PC-3 (cell line): ENCODE measurements at regions not wholly inside any gene's neighbourhood (a gene's known extent, or its start where the extent isn't known, plus 50 kb on each side); places are given as distances from the start of the nearest gene placed in this dataset.
A peak's percentile ranks its signal among the peaks of the same experiment; 100 is the strongest.
"Not testable (repeated sequence)": the region's sequence is repeated elsewhere in the genome, so short reads cannot be mapped to it uniquely, and the experiment has no call there.

Source experiments
- ATAC-seq: fragments of 200-7000 bp; cut with Tn5 transposase; 2 replicates; pipeline ENCODE4 v1.9.1; 2020; ENCODE audit warnings: mild to moderate bottlenecking, moderate library complexity
- BruUV-seq: library from RNA; stranded (reverse); fragments of 400-500 nt; replicated peaks from 2 replicates; lab custom pipeline; 2021; lab: Mats Ljungman, UMichigan
- CTCF ChIA-PET: fragments of 300-600 bp; sonication (Branson Sonifier 250); formaldehyde crosslinking; loops from one replicate; lab custom pipeline; 2022; ENCODE audit warnings: antibody characterized with exemption; lab: Charles Lee
- POLR2A ChIA-PET: fragments of 300-600 bp; sonication (Branson Sonifier 250); formaldehyde crosslinking; loops from one replicate; lab custom pipeline; 2022; ENCODE audit warnings: antibody characterized with exemption; ENCODE audit not compliant: unreplicated experiment; lab: Charles Lee
- DNase-seq: peaks from one replicate; pipeline ENCODE4 v3.0.0-alpha.2; 2015
- H2AFZ ChIP-seq: fragments of 300-600 bp; sonication (generic); 2 replicates; pipeline ENCODE4 v1.6.0; 2016; ENCODE audit warnings: antibody characterized with exemption, low read length
- H3F3A ChIP-seq: fragments of 300-600 bp; sonication (generic); one replicate; pipeline ENCODE4 v1.6.0; 2017; ENCODE audit warnings: antibody characterized with exemption, low read length, control low read depth, mild to moderate bottlenecking; ENCODE audit not compliant: unreplicated experiment
- H3K27ac ChIP-seq: fragments of 300-600 bp; sonication (generic); 2 replicates; pipeline ENCODE4 v1.5.1; 2016; ENCODE audit warnings: mild to moderate bottlenecking, low read length
- H3K27me3 ChIP-seq: fragments of 300-600 bp; sonication (generic); 2 replicates; pipeline ENCODE4 v1.6.1; 2016; ENCODE audit warnings: low read length, mixed read lengths
- H3K36me3 ChIP-seq: fragments of 300-600 bp; sonication (generic); 2 replicates; pipeline ENCODE4 v1.6.1; 2016; ENCODE audit warnings: low read depth, mixed run types, low read length, mixed read lengths
- H3K4me1 ChIP-seq: fragments of 300-600 bp; sonication (generic); 2 replicates; pipeline ENCODE4 v1.5.1; 2016; ENCODE audit warnings: low read length; ENCODE audit not compliant: insufficient read depth
- H3K4me2 ChIP-seq: fragments of 300-600 bp; sonication (generic); 2 replicates; pipeline ENCODE4 v1.6.0; 2016; ENCODE audit warnings: low read length
- H3K4me3 ChIP-seq: fragments of 300-600 bp; sonication (generic); 2 replicates; pipeline ENCODE4 v1.5.1; 2016; ENCODE audit warnings: mild to moderate bottlenecking, low read length, mixed read lengths
- H3K79me2 ChIP-seq: fragments of 300-600 bp; sonication (generic); 2 replicates; pipeline ENCODE4 v1.6.1; 2017; ENCODE audit warnings: low read length, mixed read lengths
- H3K9ac ChIP-seq: fragments of 300-600 bp; sonication (generic); 2 replicates; pipeline ENCODE4 v1.6.0; 2016; ENCODE audit warnings: mild to moderate bottlenecking, low read length
- H3K9me2 ChIP-seq: fragments of 300-600 bp; sonication (generic); replicated peaks from 2 replicates; pipeline ENCODE4 v1.6.1; 2016; ENCODE audit warnings: mixed run types, low read length, mixed read lengths
- H3K9me3 ChIP-seq: fragments of 300-600 bp; sonication (generic); 2 replicates; pipeline ENCODE4 v1.6.1; 2016; ENCODE audit warnings: low read length, mixed read lengths
- H4K20me1 ChIP-seq: fragments of 300-600 bp; sonication (generic); 2 replicates; pipeline ENCODE4 v1.6.1; 2016; ENCODE audit warnings: low read length, mixed read lengths
- EZH2 ChIP-seq: fragments of 300-600 bp; sonication (generic); IDR thresholded peaks from one replicate; pipeline ENCODE4 v1.6.1; 2017; ENCODE audit warnings: antibody characterized with exemption, mild to moderate bottlenecking, low read length; ENCODE audit not compliant: unreplicated experiment
- EZH2phosphoT487 ChIP-seq: fragments of 300-600 bp; sonication (generic); IDR thresholded peaks from 2 replicates; pipeline ENCODE4 v1.6.1; 2018; ENCODE audit warnings: mild to moderate bottlenecking, antibody characterized with exemption, low read length, borderline replicate concordance
- intact Hi-C: fragments of 100-400 bp; cut with micrococcal nuclease; formaldehyde crosslinking; loops from 2 replicates; pipeline ENCODE4 v1.9.0; 2023
- TF ChIP-seq, protein P1 (sequence below): fragments of 300-600 bp; sonication (generic); conservative IDR thresholded peaks from 2 replicates; pipeline ENCODE4 v1.5.1; 2017; ENCODE audit warnings: antibody characterized with exemption, low read depth, mild to moderate bottlenecking, low read length

DNA sequence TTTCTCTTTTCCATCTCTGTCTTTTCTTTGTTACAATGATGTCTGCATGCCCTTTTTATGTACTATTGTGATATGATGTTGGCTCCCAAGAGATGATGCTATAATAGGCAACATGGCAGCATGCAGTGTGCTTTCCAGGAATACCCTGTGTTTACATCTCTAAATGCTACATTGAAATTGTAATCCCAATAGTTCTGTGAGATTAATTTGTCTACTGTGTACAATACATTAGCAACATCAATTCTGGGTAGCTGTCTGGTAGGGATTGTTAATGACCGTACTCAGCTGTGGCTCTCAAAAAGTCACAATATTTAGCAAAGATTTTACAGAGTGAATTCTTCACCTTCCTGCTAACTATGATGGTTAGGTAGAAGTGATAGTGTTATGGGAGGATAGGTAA is 225.6 kb upstream of the MMS22L start:
- Histone ChIP-seq H3K4me3 (no peak overlapping the region), H3K36me3 (no peaks in the 10 kb centered on the region), H3K79me2 (no peaks in the 10 kb centered on the region), H3K27ac (no peak overlapping the region), H3K9me3 (no peaks in the 10 kb centered on the region), H2AFZ (no peak overlapping the region), H3K27me3 (no peaks in the 10 kb centered on the region; the same call in 1 of the 2 replicates), H3K4me1 (no peaks in the 10 kb centered on the region), H3F3A (no peaks in the 10 kb centered on the region), H3K9ac (no peak overlapping the region), H4K20me1 (no peaks in the 10 kb centered on the region), H3K4me2 (no peak overlapping the region), H3K9me2 (no peaks in the 10 kb centered on the region)
- TF ChIP-seq, protein P1, sequence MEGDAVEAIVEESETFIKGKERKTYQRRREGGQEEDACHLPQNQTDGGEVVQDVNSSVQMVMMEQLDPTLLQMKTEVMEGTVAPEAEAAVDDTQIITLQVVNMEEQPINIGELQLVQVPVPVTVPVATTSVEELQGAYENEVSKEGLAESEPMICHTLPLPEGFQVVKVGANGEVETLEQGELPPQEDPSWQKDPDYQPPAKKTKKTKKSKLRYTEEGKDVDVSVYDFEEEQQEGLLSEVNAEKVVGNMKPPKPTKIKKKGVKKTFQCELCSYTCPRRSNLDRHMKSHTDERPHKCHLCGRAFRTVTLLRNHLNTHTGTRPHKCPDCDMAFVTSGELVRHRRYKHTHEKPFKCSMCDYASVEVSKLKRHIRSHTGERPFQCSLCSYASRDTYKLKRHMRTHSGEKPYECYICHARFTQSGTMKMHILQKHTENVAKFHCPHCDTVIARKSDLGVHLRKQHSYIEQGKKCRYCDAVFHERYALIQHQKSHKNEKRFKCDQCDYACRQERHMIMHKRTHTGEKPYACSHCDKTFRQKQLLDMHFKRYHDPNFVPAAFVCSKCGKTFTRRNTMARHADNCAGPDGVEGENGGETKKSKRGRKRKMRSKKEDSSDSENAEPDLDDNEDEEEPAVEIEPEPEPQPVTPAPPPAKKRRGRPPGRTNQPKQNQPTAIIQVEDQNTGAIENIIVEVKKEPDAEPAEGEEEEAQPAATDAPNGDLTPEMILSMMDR = no peak
- TF ChIP-seq EZH2 (no peak), EZH2phosphoT487 (no peak)
- no TSS peak for BruUV-seq
- CTCF ChIA-PET = no interaction called here
- DNase-seq = no peak
- intact Hi-C loops = no loop called here
- ATAC-seq = no peak
- POLR2A ChIA-PET = no interaction called here

GRCh38 chr6:97513260-97513659 is 230.2 kb upstream of the MMS22L start:
- H3K36me3 ChIP-seq, CTCF ChIA-PET, H3K27ac ChIP-seq, DNase-seq, H3K9me3 ChIP-seq, H3K9me2 ChIP-seq, H4K20me1 ChIP-seq, H3K9ac ChIP-seq, H3F3A ChIP-seq, H3K4me2 ChIP-seq, H3K4me3 ChIP-seq, H3K27me3 ChIP-seq, POLR2A ChIA-PET, H3K79me2 ChIP-seq, ATAC-seq, H3K4me1 ChIP-seq, BruUV-seq, intact Hi-C loops, H2AFZ ChIP-seq: not testable (repeated sequence)

- POLR2A ChIA-PET = interaction anchor here (0.6 kb wide), 1 partner anchor 149 kb away, joined by 4 read pairs; no protein-coding TSS in a partner anchor
- ATAC-seq (no peak), DNase-seq (peak; percentile 2)
- Histone ChIP-seq H3K36me3 (no peaks in the 10 kb centered on the region), H3F3A (no peaks in the 10 kb centered on the region), H3K79me2 (no peaks in the 10 kb centered on the region), H3K9me3 (no peaks in the 10 kb centered on the region), H3K9me2 (no peaks in the 10 kb centered on the region), H4K20me1 (no peaks in the 10 kb centered on the region), H3K27ac (no peak overlapping the region), H3K4me1 (no peaks in the 10 kb centered on the region), H2AFZ (no peak overlapping the region), H3K4me3 (no peak overlapping the region), H3K9ac (no peak overlapping the region), H3K27me3 (peaks cover 5% of the 10 kb centered on the region; the same call in 1 of the 2 replicates), H3K4me2 (no peak overlapping the region)
- no peak for TF ChIP-seq EZH2
- no peak for TF ChIP-seq EZH2phosphoT487
- TF ChIP-seq, protein P1 = no peak
- CTCF ChIA-PET = no interaction called here
- intact Hi-C loops = no loop called here
- BruUV-seq = no TSS peak
These were observed 241.8 kb upstream of the MMS22L start for GRCh38 chr6:97524811-97525210.
